Muscle of arm (tissue), 1 donor: ENCODE measurements at regions not wholly inside any gene's neighbourhood (a gene's known extent, or its start where the extent isn't known, plus 50 kb on each side); places are given as distances from the start of the nearest gene placed in this dataset.
"Not testable (repeated sequence)": the region's sequence is repeated elsewhere in the genome, so short reads cannot be mapped to it uniquely, and the experiment has no call there.

Experiments
- DNase-seq: peaks from one replicate; pipeline ENCODE4 v3.0.0-alpha.2; 2013

DNA sequence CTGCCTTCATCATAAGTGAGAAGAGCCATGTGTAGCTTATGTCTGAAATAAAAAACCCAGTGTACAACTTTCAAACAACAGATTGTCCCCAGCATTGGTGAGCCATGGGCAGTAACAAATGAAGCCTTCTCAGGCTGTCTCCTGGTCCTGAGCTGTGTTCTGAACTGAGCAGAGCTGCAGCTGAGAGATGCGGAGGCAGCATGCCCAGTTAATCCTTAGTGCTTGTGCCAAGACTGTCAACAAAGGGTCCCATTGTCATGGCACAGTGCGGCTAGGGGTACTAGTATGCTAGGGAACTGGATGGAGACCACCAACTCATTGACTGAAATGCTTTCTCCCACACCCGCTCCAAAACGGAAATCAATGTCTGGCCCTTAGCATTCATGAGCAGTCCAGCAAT, 154.3 kb downstream of the RMST start:
- no peak for DNase-seq

DNA sequence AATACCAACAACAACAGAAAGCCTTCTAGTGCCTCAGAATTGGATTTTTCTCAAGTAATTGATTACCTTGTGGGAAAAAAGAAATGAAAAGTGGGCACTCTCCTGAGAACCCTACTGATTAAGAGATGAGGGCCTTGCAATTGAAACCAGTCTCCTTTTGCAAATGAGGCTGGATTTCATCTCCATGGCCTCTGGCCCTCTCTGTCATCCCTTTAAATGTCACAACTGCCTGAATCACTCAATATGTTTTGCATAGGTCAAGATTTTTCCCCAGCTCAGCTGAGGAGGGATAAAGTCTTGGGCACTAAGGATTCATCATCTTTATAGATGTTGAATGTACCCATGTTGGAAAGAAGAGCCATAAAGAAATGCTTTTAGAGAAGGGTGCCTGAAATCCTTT, 166.4 kb downstream of the RMST start:
- no peak for DNase-seq

- no peak for DNase-seq
Measured at GRCh38 chr12:97629382-97629781, 166.8 kb downstream of the RMST start.

DNA sequence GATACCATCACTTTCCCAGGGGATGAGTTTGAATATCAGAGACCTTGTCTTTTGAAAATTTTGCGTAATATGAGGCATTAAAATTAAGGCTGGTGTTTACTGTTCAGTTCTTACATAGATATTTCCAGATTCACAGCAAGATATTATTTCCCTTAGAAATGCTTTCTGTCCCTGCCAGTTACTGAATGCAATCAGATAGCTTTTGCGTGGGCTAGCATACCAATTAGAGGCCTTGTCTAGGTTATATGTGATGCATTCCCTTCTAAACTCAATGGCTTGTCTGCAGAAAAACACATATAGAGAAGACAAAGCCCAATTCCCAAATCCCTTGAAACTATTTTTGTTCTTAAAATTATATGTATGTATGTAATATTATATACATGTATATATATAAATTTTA, 167.8 kb downstream of the RMST start:
- no peak for DNase-seq

DNA sequence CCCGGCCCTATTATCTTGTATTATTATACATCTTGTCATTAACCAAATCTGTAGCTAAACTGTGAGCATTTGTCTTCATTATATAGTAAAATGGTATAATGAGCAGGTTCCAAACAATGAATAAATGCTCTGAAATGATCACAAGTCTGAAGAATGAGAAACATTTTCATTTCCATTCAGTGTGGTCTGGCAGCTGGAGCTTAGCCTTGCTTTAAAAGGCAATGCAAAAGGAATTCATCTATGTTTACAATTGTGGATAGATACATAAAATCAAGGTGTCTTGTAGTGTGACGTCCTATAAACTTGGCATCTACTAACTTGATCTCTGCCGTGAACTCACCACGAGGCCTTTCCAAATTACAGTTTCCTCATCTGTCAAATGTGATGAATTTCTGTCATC, 168.3 kb downstream of the RMST start:
- no peak for DNase-seq

GRCh38 chr12:97637770-97638169, 175.2 kb downstream of the RMST start:
- no peak for DNase-seq

- no peak for DNase-seq
Measured at GRCh38 chr12:97638739-97639138, 176.1 kb downstream of the RMST start.

GRCh38 chr12:97639702-97640101, 177.1 kb downstream of the RMST start:
- DNase-seq, result no peak

- DNase-seq, result no peak
Measured at GRCh38 chr12:97640826-97641225, 178.2 kb downstream of the RMST start.

DNA sequence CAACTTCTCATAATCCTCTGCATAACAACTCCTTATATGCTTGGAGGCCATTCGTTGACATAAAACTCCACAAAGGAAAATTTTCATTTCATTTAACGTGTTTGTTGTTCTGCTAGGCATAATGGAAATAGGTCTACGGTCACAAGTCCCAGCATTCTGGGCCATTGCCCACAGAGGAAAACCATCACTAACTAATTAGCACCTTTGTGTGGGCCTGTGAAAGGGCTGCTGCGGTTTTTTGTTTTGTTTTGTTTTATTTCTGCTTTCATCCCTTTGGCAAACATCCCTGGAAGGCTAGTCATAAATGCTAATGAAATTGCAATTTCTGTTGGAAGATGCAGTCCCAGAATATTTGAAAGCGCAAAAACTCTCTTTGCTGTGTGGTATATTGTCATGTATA, 180.3 kb downstream of the RMST start:
- no peak for DNase-seq

DNA sequence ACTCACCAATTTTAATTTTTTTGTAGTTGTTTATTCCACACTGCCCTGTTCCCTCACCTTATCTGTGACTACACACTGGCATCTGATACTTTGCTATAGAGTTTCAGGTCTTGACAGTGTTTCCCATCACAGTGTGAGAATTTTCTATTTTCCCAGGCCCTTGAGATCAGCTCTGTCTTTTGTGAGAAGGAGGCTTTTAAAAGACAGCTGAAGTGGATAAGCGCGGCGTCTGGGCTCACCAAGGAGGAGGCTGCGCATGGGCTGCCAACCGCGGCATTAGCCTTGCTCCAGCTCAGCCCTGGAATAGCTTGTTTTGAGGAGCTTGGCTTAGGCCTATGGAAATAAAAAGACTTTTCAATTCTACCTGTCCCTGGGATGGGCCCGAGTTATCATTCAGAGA, 181.3 kb downstream of the RMST start:
- DNase-seq, result no peak

DNA sequence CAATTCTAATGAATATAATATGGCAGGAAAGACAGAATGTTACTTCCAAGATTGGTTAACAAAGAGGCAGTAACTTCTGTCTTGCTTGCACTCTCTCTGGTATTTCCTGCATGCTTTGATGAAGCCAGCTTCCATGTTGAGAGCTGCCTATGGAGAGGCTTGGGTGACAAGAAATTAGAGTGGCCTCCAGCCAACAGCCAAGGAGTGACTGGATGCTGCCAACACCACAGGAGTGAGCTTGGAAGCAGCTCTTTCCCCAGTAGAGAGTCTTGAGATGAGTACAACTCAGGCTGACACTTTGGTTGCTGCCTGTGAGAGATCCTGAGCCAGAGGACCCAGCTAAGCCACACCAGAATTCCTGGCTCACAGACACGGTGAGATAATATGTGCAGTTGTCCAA, 183.1 kb downstream of the RMST start:
- DNase-seq, result no peak

GRCh38 chr12:97647142-97647541, 184.5 kb downstream of the RMST start:
- DNase-seq, result no peak

DNA sequence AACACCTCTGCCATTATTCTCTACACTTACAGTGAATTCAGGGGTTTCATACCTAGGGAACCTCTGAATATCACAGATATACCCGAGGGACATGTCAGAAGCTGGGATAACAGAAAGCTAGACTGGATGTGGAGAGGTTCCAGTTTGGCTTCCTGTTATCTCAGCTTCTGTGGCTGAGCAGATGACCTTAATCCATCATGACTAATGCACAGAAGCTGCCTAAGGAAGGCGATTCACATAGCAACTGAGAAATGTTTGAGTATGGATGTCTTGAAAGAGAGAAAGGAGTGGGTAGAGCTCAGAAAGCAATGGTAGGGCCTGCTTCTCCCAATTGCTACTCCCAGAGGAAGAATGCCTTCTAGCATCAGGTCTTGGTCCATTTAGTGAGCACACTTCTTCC, 187.6 kb downstream of the RMST start:
- no peak for DNase-seq

- DNase-seq, result not testable (repeated sequence)
Measured at GRCh38 chr12:97656548-97656947, 193.9 kb downstream of the RMST start.

GRCh38 chr12:97659117-97659880, 196.7 kb downstream of the RMST start:
- DNase-seq, result no peak

- no peak for DNase-seq
Measured at GRCh38 chr12:97666263-97666662, 203.7 kb downstream of the RMST start.

- no peak for DNase-seq
Measured at GRCh38 chr12:97672870-97673269, 210.3 kb downstream of the RMST start.

- no peak for DNase-seq
Measured at GRCh38 chr12:97680751-97681150, 218.1 kb downstream of the RMST start.

DNA sequence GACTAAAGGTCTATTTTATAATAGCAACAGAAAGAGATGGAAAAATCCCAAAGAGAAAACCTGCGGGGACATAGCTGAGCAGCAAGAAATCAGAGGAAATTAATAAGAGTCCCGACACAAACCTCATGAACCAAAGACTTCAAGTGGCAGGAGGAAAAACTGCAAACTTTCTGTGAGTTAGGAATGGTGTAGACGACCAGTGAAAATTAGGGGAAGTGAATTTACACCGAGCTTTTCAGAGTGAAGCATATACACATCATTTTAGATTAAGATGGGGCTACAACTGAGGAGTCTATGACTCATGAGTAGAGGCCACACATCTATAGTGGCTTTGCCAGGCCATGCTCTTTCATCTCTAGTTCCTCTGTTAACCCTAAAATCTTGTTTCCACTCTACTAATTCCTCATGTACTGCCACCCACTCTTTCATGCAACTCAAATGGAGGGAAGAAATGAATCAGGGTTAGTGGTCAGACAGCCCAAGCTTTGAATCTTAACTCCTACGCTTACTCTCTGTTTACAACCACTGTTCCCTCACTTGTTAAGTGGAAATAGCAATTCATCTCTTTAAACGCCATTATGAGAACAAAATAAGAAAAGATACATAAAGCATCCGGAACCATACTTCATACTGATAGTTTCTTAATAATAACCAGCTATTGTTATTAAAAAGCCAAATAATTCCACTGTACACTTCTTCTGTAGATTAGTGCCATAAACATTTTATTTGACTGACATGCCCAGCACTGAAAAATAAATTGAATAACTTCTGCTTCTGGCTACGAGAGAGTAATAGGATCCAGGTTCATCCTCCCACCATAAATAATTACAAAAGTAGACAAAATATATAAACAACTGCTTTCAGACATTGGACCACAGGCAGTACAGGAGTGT, 219.3 kb downstream of the RMST start:
- no peak for DNase-seq

DNA sequence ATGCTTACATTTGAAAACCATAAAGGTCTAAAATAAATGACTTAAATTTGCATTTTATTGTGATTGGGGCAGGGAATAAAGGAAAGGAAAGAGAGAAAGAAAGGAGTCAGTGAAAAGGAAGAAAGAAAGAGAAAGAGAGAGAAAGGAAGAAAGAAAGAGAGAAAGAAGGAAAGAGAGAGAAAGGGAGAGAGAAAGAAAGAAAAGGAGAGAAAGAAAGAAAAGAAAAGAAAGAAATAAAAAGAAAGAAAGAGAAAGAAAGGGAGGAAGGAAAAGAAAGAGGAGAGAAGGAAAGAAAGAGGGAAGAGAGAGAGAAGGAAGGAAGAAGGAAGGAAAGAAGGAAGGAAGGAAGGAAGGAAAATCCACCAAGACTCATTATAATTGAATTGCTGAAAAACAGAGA, 222.8 kb downstream of the RMST start:
- no peak for DNase-seq

- no peak for DNase-seq
Measured at GRCh38 chr12:97701901-97702300, 239.3 kb downstream of the RMST start.

DNA sequence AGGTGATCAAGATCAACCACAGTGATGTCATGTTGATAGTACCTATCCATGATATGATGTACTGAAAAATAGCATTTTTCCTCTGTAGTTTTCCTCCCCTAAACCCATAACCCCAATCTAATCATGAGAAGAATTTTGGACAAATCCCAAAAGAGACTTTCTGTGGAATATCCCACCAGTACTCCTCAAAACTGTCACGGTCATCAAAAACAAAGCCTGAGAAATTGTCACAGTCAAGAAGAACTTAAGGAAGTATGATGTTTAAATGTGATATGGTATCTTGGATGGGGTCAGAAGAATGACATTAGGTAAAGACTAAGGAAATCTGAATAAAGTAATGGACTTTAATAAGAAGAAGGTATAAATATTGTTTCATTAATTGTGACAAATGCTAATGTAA, 248.8 kb downstream of the RMST start:
- DNase-seq, result no peak
